Neural cell (in vitro differentiated cells): ENCODE measurements at regions not wholly inside any gene's neighbourhood (a gene's known extent, or its start where the extent isn't known, plus 50 kb on each side); places are given as distances from the start of the nearest gene placed in this dataset.

Experiments used
- H2AFZ ChIP-seq: fragments of 200-600, 300-800 bp; sonication (generic), shearing (Covaris generic); 2 replicates; pipeline ENCODE4 v1.6.0; 2014; ENCODE audit warnings: low read depth, mild to moderate bottlenecking, antibody characterized with exemption, low read length, moderate library complexity
- H3F3A ChIP-seq: fragments of 200-600 bp; shearing (Covaris generic); 2 replicates; pipeline ENCODE4 v1.6.1; 2016; ENCODE audit warnings: mild to moderate bottlenecking, moderate library complexity, mixed read lengths, antibody characterized with exemption, low read length; ENCODE audit not compliant: insufficient read depth, poor library complexity, severe bottlenecking
- H3K27ac ChIP-seq: fragments of 200-600, 300-800 bp; sonication (generic), shearing (Covaris generic); 2 replicates; pipeline ENCODE4 v1.5.1; 2014; ENCODE audit warnings: mild to moderate bottlenecking, low read length, moderate library complexity
- H3K27me3 ChIP-seq: fragments of 300-800, 200-600 bp; sonication (generic), shearing (Covaris generic); 2 replicates; pipeline ENCODE4 v1.6.0; 2014; ENCODE audit warnings: mild to moderate bottlenecking, low read depth, low read length, moderate library complexity; ENCODE audit not compliant: insufficient read depth
- H3K36me3 ChIP-seq: fragments of 300-800, 200-600 bp; sonication (generic), shearing (Covaris generic); 2 replicates; pipeline ENCODE4 v1.5.1; 2014; ENCODE audit warnings: mild to moderate bottlenecking, antibody characterized with exemption, low read length, moderate library complexity; ENCODE audit not compliant: insufficient read depth
- H3K4me2 ChIP-seq: fragments of 300-800, 200-600 bp; sonication (generic), shearing (Covaris generic); 2 replicates; pipeline ENCODE4 v1.6.0; 2014; ENCODE audit warnings: mild to moderate bottlenecking, low read length
- H3K4me3 ChIP-seq: fragments of 300-800, 200-600 bp; sonication (generic), shearing (Covaris generic); 2 replicates; pipeline ENCODE4 v1.5.1; 2014; ENCODE audit warnings: mild to moderate bottlenecking, low read length, moderate library complexity
- H3K79me2 ChIP-seq: fragments of 200-600 bp; shearing (Covaris generic); replicated peaks from 2 replicates; pipeline ENCODE4 v1.6.0; 2014; ENCODE audit warnings: mild to moderate bottlenecking, low read length, moderate library complexity; ENCODE audit not compliant: insufficient read depth
- H3K9ac ChIP-seq: fragments of 300-800, 200-600 bp; sonication (generic), shearing (Covaris generic); 2 replicates; pipeline ENCODE4 v1.6.1; 2016; ENCODE audit warnings: mild to moderate bottlenecking, low read length, mixed read lengths
- H3K9me2 ChIP-seq: fragments of 200-600 bp; shearing (Covaris generic); 2 replicates; pipeline ENCODE4 v1.6.1; 2016; ENCODE audit warnings: mild to moderate bottlenecking, low read length, mixed read lengths; ENCODE audit not compliant: insufficient read depth
- H3K9me3 ChIP-seq: fragments of 200-600, 300-800 bp; sonication (generic), shearing (Covaris generic); 2 replicates; pipeline ENCODE4 v1.6.1; 2016; ENCODE audit warnings: mild to moderate bottlenecking, mixed run types, low read length, moderate library complexity, mixed read lengths
- H4K20me1 ChIP-seq: fragments of 200-600 bp; shearing (Covaris generic); 2 replicates; pipeline ENCODE4 v1.6.1; 2016; ENCODE audit warnings: mild to moderate bottlenecking, mixed run types; ENCODE audit not compliant: insufficient read depth
- CTCF ChIP-seq: fragments of 450-650 bp; IDR thresholded peaks from 2 replicates; pipeline ENCODE4 v1.5.1; 2014; ENCODE audit warnings: antibody characterized with exemption, mild to moderate bottlenecking, moderate library complexity; ENCODE audit not compliant: poor library complexity, severe bottlenecking
- EP300 ChIP-seq: fragments of 450-650 bp; conservative IDR thresholded peaks from 2 replicates; pipeline ENCODE4 v1.6.1; 2014; ENCODE audit warnings: antibody characterized with exemption, mild to moderate bottlenecking, moderate library complexity; ENCODE audit not compliant: poor library complexity, severe bottlenecking
- EZH2 ChIP-seq: fragments of 200-600, 300-800 bp; shearing (Covaris generic), sonication (generic); IDR thresholded peaks from 2 replicates; pipeline ENCODE4 v1.6.1; 2014; ENCODE audit warnings: antibody characterized with exemption, low read length, borderline replicate concordance, mild to moderate bottlenecking; ENCODE audit not compliant: insufficient read depth, poor library complexity, severe bottlenecking
- MXI1 ChIP-seq: fragments of 450-650 bp; conservative IDR thresholded peaks from 2 replicates; pipeline ENCODE4 v1.6.1; 2014; ENCODE audit warnings: antibody characterized with exemption, mild to moderate bottlenecking; ENCODE audit not compliant: poor library complexity, severe bottlenecking
- POLR2AphosphoS5 ChIP-seq: IDR thresholded peaks from 2 replicates; pipeline ENCODE4 v1.6.1; 2012
- RAD21 ChIP-seq: fragments of 450-650 bp; conservative IDR thresholded peaks from 2 replicates; pipeline ENCODE4 v1.6.1; 2014; ENCODE audit warnings: antibody characterized with exemption, mild to moderate bottlenecking, moderate library complexity
- REST ChIP-seq: IDR thresholded peaks from 2 replicates; pipeline ENCODE4 v1.6.1; 2012; ENCODE audit warnings: borderline replicate concordance
- SMC3 ChIP-seq: fragments of 450-650 bp; conservative IDR thresholded peaks from 2 replicates; pipeline ENCODE4 v1.6.1; 2014; ENCODE audit warnings: antibody characterized with exemption, mild to moderate bottlenecking, moderate library complexity; ENCODE audit not compliant: poor library complexity
- TAF1 ChIP-seq: IDR thresholded peaks from 2 replicates; pipeline ENCODE4 v1.6.1; 2012; ENCODE audit warnings: low read depth

- TF ChIP-seq EP300 (no peak), SMC3 (no peak), TAF1 (no peak)
Observed at GRCh38 chr2:189291460-189291859, 111.9 kb upstream of the COL5A2 start (continued).

GRCh38 chr2:189293164-189293563 lies 113.6 kb upstream of the COL5A2 start:
- no peaks in the 10 kb centered on the region for H3K27me3 ChIP-seq
- no peaks in the 10 kb centered on the region for H4K20me1 ChIP-seq

More at GRCh38 chr2:189293164-189293563, 113.6 kb upstream of the COL5A2 start:
- no peak overlapping the region for H3K4me2 ChIP-seq
- no peak overlapping the region for H3K9ac ChIP-seq
- no peak overlapping the region for H2AFZ ChIP-seq
- no peak overlapping the region for H3K27ac ChIP-seq
- H3K9me3 ChIP-seq, result no peaks in the 10 kb centered on the region
- H3K36me3 ChIP-seq, result no peaks in the 10 kb centered on the region
- no peak for TF ChIP-seq RAD21
- no peak for TF ChIP-seq SMC3
- TF ChIP-seq MXI1, result no peak
- TF ChIP-seq TAF1, result no peak
- TF ChIP-seq POLR2AphosphoS5, result no peak
- no peak for TF ChIP-seq REST
- TF ChIP-seq EZH2, result no peak
- no peak for TF ChIP-seq EP300
- no peak for TF ChIP-seq CTCF
- no peaks in the 10 kb centered on the region for H3K9me2 ChIP-seq
- H3K79me2 ChIP-seq, result no peaks in the 10 kb centered on the region
- H3F3A ChIP-seq, result no peaks in the 10 kb centered on the region
- no peak overlapping the region for H3K4me3 ChIP-seq
